ENCODE measurements at regions not wholly inside any gene's neighbourhood (a gene's known extent, or its start where the extent isn't known, plus 50 kb on each side); places are given as distances from the start of the nearest gene placed in this dataset.

- Histone ChIP-seq H3K4me3 (ENCODE audit: low read depth, low read length) (no peak overlapping the region), H3K36me3 (ENCODE audit: control insufficient read depth, insufficient read depth, low read length) (no peaks in the 10 kb centered on the region), H3K27me3 (ENCODE audit: control insufficient read depth, insufficient read depth, low read length) (no peaks in the 10 kb centered on the region)
- no peak for DNase-seq (ENCODE audit: low read depth)
- TF ChIP-seq CTCF (IDR thresholded peaks at IDR 0.05; ENCODE audit: insufficient read depth, low read length, poor library complexity, severe bottlenecking) = no peak
Observed at GRCh38 chr3:190984502-190985244, 122.2 kb upstream of the GMNC start.

GRCh38 chr3:190983875-190984274 lies 121.4 kb upstream of the GMNC start:
- no peak for TF ChIP-seq CTCF (IDR thresholded peaks at IDR 0.05; ENCODE audit: insufficient read depth, low read length, poor library complexity, severe bottlenecking)
- H3K36me3 ChIP-seq (ENCODE audit: control insufficient read depth, insufficient read depth, low read length) = no peaks in the 10 kb centered on the region

GRCh38 chr3:190973771-190974170 lies 111.3 kb upstream of the GMNC start:
- Histone ChIP-seq H3K4me3 (ENCODE audit: low read depth, low read length) (no peak overlapping the region), H3K36me3 (ENCODE audit: control insufficient read depth, insufficient read depth, low read length) (no peaks in the 10 kb centered on the region), H3K27me3 (ENCODE audit: control insufficient read depth, insufficient read depth, low read length) (no peaks in the 10 kb centered on the region)
- no peak for TF ChIP-seq CTCF (IDR thresholded peaks at IDR 0.05; ENCODE audit: insufficient read depth, low read length, poor library complexity, severe bottlenecking)
- DNase-seq (ENCODE audit: low read depth) = no peak

More at GRCh38 chr3:190983875-190984274, 121.4 kb upstream of the GMNC start:
- no peak overlapping the region for H3K4me3 ChIP-seq (ENCODE audit: low read depth, low read length)
- H3K27me3 ChIP-seq (ENCODE audit: control insufficient read depth, insufficient read depth, low read length) = no peaks in the 10 kb centered on the region
- DNase-seq (ENCODE audit: low read depth) = no peak

- no peak overlapping the region for H3K4me3 ChIP-seq (ENCODE audit: low read depth, low read length)
- no peaks in the 10 kb centered on the region for H3K36me3 ChIP-seq (ENCODE audit: control insufficient read depth, insufficient read depth, low read length)
- no peak for TF ChIP-seq CTCF (IDR thresholded peaks at IDR 0.05; ENCODE audit: insufficient read depth, low read length, poor library complexity, severe bottlenecking)
- DNase-seq (ENCODE audit: low read depth) = no peak
- H3K27me3 ChIP-seq (ENCODE audit: control insufficient read depth, insufficient read depth, low read length) = no peaks in the 10 kb centered on the region
Observed at GRCh38 chr3:190972840-190973270, 110.4 kb upstream of the GMNC start.

GRCh38 chr3:190972196-190972595 lies 109.7 kb upstream of the GMNC start:
- H3K4me3 ChIP-seq (ENCODE audit: low read depth, low read length) = no peak overlapping the region
- TF ChIP-seq CTCF (IDR thresholded peaks at IDR 0.05; ENCODE audit: insufficient read depth, low read length, poor library complexity, severe bottlenecking) = no peak
- no peaks in the 10 kb centered on the region for H3K36me3 ChIP-seq (ENCODE audit: control insufficient read depth, insufficient read depth, low read length)
- H3K27me3 ChIP-seq (ENCODE audit: control insufficient read depth, insufficient read depth, low read length) = no peaks in the 10 kb centered on the region
- no peak for DNase-seq (ENCODE audit: low read depth)

- no peak overlapping the region for H3K4me3 ChIP-seq (ENCODE audit: low read depth, low read length)
- no peak for DNase-seq (ENCODE audit: low read depth)
- H3K36me3 ChIP-seq (ENCODE audit: control insufficient read depth, insufficient read depth, low read length) = no peaks in the 10 kb centered on the region
- TF ChIP-seq CTCF (IDR thresholded peaks at IDR 0.05; ENCODE audit: insufficient read depth, low read length, poor library complexity, severe bottlenecking) = no peak
- H3K27me3 ChIP-seq (ENCODE audit: control insufficient read depth, insufficient read depth, low read length) = no peaks in the 10 kb centered on the region
Observed at GRCh38 chr3:190970560-190970959, 108.1 kb upstream of the GMNC start.

All from kidney epithelial cell (primary cell).